GM18498 (cell line): ENCODE measurements at regions not wholly inside any gene's neighbourhood (a gene's known extent, or its start where the extent isn't known, plus 50 kb on each side); places are given as distances from the start of the nearest gene placed in this dataset.

Source experiments
- ATAC-seq: cut with Tn5 transposase; IDR thresholded peaks from one replicate; pipeline ENCODE4 v1.9.1; 2021; ENCODE audit warnings: mild to moderate bottlenecking, moderate library complexity; ENCODE audit not compliant: unreplicated experiment

GRCh38 chr11:36885154-36885553, 287.1 kb upstream of the RAG2 start:
- ATAC-seq, result no peak

DNA sequence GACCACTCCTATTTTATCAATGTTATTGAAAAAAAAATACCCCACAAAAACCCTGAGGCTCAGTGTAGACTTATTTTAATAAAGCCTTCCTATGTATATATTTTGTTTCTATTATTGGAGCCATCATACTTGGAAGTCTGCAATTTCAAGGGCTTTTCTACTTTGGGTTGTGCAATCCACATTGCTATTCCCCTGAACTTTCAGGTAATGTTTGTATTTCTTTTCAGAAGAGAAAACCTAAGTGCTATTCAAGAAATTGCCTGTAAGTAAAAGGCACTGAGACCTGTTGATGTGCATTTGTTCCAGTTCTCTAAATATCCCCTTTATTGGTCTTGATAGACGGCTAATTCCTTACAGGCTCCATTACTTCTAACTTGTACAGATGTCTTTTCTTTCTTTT, 280.7 kb upstream of the RAG2 start:
- no peak for ATAC-seq

- ATAC-seq, result no peak
These were observed 279.1 kb upstream of the RAG2 start for GRCh38 chr11:36877149-36877548.

DNA sequence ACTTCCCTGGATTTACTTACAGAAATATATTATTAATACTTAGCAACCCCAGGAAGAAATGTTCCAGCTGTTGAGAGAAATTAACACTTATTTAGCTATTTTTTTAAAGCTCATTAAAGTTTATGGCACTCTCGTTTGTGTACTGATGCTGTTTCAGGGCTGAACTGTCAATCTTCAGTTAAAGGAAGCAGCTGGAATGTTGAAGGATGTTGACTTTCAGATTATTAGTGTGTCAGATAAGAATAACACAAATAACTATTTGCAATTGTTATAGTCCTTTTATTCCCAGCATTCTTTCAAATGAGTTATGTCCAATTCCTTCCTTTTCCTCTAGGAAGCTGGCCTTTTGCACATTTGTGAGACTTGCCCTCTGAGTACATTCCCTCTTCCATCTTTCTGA, 278.2 kb upstream of the RAG2 start:
- ATAC-seq, result no peak

- no peak for ATAC-seq
These were observed 276.3 kb upstream of the RAG2 start for GRCh38 chr11:36874291-36874690.

DNA sequence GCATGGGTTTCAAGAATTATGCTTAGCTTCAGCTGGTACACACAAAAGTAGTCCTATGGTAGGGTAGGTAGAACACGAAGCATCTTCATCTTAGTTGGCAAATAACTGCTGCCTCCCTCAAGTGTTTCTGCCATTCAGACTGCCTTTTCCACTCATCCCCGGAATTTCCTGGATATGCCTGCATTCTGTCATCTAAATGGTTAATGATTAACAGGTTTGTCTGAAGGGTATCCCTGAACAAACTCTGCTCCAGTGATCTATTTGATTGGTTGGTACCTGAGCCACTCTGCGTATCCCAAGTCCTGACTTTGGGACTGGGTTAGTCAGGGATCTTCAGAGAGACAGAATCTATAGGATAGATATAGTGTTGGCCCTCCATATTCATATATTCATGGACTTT, 272.3 kb upstream of the RAG2 start:
- ATAC-seq, result no peak

- ATAC-seq, result no peak
These were observed 270.3 kb upstream of the RAG2 start for GRCh38 chr11:36868380-36868779.

DNA sequence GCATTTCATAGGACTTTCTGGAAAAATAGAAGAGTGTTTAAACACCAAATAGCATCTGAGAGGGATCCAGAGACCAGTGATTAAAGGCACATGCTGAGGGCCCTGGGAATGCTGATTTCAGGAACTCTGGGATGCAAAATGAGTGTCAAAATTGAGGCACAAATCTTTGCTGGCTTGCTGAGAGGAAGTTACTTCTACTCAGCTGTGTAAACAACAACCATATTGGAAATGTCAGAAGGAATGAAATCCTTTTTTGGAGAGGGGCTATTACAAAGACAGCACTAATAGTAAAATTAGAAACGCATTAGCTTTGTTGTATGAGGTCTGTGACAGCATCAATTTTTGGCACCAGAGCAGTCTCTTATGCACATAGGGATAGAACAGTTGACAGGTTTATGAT, 267.8 kb upstream of the RAG2 start:
- no peak for ATAC-seq

DNA sequence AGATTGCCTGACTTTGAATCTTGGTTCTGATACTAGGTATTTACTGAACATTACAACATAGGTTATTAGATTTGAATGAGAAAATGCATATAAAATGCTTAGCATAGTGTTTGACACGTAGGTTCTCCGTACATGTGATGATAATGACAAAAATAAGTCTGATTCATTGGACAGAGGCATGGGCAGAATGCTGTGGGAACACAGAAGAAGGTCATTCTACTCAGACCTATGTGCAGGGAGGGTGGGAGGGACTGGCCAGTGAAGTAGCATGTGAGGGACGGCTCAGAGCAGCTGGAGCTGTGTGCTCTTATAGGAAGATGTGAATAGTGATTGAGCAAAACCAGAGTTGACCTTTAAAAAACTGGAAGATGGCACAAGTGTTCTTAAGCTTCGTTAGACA, 256.8 kb upstream of the RAG2 start:
- no peak for ATAC-seq

- ATAC-seq, result no peak
These were observed 250.6 kb upstream of the RAG2 start for GRCh38 chr11:36848660-36849059.

GRCh38 chr11:36840378-36840777, 242.3 kb upstream of the RAG2 start:
- ATAC-seq, result no peak

DNA sequence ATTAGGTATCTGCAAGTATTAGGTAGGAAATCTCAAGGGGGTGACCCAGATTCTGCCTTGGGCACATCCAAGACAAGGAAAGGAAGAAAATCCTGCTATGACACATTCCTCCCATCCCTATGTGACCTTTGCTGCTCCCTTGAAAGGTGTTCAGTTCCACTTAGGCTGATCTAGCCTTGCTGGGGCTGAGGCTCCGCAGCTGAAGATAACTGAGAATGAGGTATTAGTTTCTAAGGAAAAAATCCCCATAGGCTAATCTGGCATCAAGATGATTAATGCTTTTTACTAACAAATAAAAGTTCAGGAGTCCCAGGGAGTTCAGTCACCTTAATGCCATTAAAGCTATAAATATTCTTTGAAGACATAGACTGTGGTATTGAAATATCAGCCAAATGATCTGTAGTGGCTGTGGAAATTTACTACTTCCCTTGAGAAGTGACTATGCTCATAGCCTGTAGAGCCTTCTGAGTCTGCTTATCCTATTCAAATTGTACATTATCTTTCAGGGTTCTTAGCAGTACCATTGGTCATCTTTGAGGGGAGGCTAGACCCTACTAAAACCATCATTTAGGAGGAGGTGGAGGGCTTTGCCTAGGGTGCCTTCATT, 239.9 kb upstream of the RAG2 start:
- no peak for ATAC-seq

DNA sequence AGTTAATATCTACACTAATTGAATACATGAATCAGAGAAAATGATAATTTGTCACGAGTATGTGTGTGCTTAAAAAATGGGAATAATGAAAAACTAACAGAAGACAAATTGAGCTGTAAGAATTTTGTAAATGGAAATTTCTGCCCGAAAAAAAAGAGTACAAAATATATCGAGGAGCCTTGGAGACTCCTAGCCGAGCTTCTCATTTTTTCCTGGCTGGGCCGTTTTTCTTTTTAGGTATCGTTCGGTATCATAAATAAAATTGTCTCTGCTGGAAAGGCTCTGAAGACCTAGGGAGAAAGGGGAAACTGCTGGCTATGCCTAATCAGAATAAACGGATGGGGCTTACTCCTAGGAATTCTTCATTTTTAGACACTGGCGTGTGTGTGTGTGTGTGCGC, 227.2 kb upstream of the RAG2 start:
- no peak for ATAC-seq

DNA sequence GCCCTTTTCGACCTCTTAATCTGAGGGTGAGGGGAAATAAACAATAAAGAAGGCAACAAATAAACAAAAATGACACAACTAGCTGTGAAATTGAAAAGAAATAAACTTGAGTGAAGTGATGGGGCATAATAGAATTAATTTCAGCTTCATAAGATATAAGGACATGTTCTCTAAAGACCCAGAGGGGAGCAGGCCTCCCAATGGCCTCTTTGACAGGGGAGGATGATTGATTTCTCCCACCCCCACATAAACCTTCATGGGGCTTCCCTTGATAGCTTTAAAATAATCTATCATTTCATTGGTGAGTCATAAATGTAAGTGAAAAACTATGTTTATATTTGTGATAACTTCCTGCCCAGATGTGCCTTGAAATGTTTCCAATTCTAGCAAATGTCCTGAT, 226.3 kb upstream of the RAG2 start:
- no peak for ATAC-seq

DNA sequence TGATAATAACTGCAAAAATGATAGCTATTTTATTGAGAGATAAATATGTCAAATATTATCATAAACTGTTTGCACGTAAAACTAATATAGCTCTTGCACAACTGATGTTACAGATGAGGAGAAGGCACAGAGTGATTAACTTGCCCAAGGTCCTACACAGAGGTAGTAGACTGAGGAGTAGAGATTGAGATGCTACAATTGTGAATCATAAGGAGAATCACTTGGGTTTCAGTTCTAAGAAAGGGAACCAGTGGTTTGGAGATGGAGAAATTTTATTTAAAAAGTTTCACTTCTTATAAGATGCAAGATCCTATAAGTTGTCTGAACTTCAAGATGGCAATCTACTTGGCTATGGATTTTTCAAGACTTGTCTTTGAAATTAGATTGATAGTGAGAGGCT, 224.8 kb upstream of the RAG2 start:
- ATAC-seq, result no peak

- ATAC-seq, result no peak
These were observed 220.4 kb upstream of the RAG2 start for GRCh38 chr11:36818410-36818809.

GRCh38 chr11:36817336-36817965, 219.4 kb upstream of the RAG2 start:
- no peak for ATAC-seq

GRCh38 chr11:36809303-36809702, 211.3 kb upstream of the RAG2 start:
- ATAC-seq, result no peak

DNA sequence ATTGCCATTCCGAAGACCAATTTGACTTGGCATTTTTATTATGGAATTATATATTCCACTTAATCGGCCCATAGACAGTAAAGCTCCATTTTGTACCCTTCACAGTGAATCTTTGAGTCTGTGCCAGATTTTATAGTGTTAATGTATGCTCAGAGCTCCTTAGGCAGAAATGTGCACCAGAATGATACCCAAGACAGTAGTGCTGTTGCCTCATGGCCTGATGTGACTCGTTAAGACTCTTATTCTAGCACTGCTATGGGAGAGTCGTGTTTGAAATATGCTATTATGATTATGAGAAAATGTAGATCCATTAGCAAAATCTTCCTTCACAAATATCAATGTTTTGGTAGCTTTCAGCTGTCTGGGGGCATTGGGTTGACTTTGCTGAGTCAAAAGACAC, 209.8 kb upstream of the RAG2 start:
- no peak for ATAC-seq

DNA sequence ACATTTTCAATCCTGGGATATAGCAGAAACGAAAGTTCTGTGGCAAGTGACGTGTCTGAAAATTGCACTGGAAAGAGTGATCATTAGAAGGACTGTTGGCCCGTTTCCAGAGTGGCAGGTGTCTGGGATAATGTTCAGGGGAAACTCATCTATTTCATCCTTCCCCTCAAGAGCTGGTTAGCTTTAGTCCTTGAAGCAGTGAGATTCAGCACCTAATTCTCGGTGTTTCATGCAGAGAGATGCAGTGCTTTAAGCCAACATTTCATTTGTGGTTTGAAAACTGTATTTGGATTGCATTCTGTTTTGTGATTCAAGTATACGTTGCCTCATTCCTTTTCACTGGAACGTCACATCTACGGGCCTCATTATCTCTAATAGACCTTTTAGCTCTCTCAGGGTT, 205.0 kb upstream of the RAG2 start:
- ATAC-seq, result no peak

DNA sequence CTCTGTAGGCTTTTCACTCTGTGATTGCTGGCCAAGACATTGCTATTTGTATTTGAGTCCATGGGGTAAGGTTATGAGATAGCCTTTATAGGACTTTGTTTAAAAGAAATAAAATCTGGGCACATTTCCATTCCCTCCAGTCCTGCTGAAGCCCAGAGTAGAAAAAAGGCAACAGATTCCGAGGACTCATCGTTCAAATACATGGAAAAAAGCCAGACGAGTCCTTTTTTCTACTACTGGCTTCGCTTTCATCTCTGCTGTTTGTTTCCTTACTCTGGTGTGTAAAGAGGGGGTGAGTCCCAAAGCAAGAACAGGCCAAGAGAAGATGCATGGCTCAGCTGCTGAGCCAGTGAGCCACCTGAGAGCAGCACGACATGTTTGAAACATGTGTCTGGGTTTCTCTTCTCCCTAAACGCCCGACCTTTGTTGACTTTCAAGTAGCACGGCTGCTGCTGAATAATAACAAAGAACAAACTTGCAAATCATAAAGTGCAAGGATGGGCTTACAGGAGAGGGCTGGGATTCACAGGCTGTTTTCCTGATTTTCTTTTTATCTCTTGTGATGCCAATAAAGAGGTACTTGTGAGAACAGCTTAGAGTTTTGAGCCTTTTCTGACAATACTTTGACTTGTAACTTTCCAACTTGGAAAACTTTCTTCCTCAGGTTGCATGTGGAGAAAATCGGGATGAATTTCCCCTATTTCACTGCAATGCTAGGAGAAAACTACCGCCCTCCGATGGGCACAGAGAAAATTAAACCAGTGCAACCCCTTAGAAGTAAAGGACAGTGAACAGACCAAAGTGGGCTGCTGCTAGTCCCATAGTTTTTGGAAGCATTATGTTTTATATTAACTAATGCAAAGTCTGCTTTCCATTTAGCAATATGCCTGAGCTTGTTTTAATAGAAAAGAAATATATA, 195.2 kb upstream of the RAG2 start:
- no peak for ATAC-seq

DNA sequence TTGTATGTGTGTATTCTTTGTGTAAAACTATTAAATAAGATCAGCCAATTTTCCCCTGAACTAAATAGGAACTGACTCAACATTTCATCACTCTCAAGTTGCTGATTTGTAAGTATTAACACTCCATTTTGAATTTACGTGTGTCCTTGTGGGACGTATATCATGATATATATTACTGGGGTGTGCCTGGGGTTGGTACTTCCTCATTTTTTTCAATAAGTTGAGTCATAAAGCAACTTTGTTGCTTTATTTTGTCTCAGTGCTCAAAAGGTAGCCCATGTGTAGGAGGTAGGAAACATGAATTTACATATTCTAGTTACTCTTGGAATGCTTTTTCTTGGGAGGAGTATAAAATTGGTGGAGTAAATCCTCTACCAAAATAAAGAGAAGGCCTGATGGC, 193.9 kb upstream of the RAG2 start:
- no peak for ATAC-seq
